BE2C (cell line): ENCODE measurements at regions not wholly inside any gene's neighbourhood (a gene's known extent, or its start where the extent isn't known, plus 50 kb on each side); places are given as distances from the start of the nearest gene placed in this dataset.

Source experiments
- DNase-seq: peaks from one replicate; pipeline ENCODE4 v3.0.0-alpha.2; 2020
- H3K27me3 ChIP-seq: fragments of 250-450 bp; sonication (Bioruptor Pico); 2 replicates; pipeline ENCODE4 v1.5.1; 2020; ENCODE audit warnings: mild to moderate bottlenecking
- H3K36me3 ChIP-seq: fragments of 250-450 bp; sonication (Bioruptor Pico); 2 replicates; pipeline ENCODE4 v1.5.1; 2020; ENCODE audit warnings: mild to moderate bottlenecking
- H3K4me1 ChIP-seq: fragments of 250-450 bp; sonication (Bioruptor Pico); 2 replicates; pipeline ENCODE4 v1.5.1; 2020
- H3K4me3 ChIP-seq: 2 replicates; pipeline ENCODE4 v1.5.1; 2011; ENCODE audit warnings: low read depth, low read length
- H3K9me3 ChIP-seq: fragments of 250-450 bp; sonication (Bioruptor Pico); 2 replicates; pipeline ENCODE4 v1.5.1; 2020
- TF ChIP-seq, protein P1 (sequence below): IDR thresholded peaks from 2 replicates; pipeline ENCODE4 v1.5.1; 2012; ENCODE audit warnings: mild to moderate bottlenecking, low read depth, low read length

- TF ChIP-seq, protein P1, sequence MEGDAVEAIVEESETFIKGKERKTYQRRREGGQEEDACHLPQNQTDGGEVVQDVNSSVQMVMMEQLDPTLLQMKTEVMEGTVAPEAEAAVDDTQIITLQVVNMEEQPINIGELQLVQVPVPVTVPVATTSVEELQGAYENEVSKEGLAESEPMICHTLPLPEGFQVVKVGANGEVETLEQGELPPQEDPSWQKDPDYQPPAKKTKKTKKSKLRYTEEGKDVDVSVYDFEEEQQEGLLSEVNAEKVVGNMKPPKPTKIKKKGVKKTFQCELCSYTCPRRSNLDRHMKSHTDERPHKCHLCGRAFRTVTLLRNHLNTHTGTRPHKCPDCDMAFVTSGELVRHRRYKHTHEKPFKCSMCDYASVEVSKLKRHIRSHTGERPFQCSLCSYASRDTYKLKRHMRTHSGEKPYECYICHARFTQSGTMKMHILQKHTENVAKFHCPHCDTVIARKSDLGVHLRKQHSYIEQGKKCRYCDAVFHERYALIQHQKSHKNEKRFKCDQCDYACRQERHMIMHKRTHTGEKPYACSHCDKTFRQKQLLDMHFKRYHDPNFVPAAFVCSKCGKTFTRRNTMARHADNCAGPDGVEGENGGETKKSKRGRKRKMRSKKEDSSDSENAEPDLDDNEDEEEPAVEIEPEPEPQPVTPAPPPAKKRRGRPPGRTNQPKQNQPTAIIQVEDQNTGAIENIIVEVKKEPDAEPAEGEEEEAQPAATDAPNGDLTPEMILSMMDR, result no peak
- Histone ChIP-seq H3K4me1 (no peaks in the 10 kb centered on the region), H3K4me3 (no peak overlapping the region), H3K36me3 (no peaks in the 10 kb centered on the region), H3K9me3 (no peaks in the 10 kb centered on the region), H3K27me3 (no peaks in the 10 kb centered on the region)
- no peak for DNase-seq
Observed at GRCh38 chr7:125099519-125099918, 169.9 kb upstream of the POT1 start.

DNA sequence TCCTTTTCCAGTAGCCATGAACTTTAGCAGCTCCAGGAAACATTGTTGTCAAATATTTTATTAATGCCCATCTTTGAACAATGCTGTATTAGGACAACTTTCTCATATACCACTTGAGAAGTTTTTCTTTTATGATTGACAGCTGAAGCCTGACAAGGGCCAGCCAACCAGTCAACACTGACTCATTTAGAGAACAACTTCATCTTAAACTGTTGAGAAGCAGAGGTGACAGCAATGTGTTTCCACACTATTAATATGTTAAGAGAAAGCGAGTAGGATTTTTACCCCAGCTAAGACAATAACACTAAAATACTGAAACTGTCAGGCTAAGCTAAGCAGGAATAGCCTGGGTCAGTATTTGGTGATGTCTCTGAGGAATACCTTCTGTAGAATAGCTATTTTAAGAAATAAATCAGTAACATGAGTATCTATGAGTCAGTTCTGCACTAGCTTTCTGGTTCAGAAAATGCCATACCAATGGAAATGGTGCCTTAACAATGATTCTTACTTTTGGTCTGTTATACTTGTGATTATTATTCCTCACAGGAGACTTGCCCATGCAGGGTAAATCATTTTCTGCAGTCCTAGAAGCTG, 168.8 kb upstream of the POT1 start:
- DNase-seq, result no peak
- H3K4me1 ChIP-seq, result no peaks in the 10 kb centered on the region
- no peaks in the 10 kb centered on the region for H3K27me3 ChIP-seq
- no peaks in the 10 kb centered on the region for H3K9me3 ChIP-seq
- TF ChIP-seq, protein P1, result no peak
- H3K36me3 ChIP-seq, result no peaks in the 10 kb centered on the region
- H3K4me3 ChIP-seq, result no peak overlapping the region

DNA sequence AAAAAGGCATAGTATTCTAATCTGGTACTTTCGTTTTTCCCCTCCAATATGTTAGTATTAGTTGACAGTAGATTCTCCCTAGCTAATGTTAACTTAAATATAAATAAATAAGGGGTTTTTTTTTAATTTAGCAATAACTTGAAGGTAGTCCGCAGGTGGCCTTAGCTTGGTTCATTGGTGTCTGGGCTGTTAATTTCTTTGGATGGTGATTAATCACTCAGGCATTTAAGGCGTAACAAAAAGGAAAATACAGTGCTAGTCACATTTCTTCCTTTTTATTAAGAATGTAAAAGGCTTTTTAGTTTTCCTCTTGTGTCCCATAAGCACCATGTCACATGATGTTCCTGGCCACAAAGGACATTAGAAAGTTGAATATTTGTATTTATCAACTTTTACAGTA, 161.0 kb upstream of the POT1 start:
- no peaks in the 10 kb centered on the region for H3K9me3 ChIP-seq
- no peak overlapping the region for H3K4me3 ChIP-seq
- TF ChIP-seq, protein P1, result no peak
- H3K36me3 ChIP-seq, result no peaks in the 10 kb centered on the region
- no peaks in the 10 kb centered on the region; the same call in 1 of the 2 replicates for H3K27me3 ChIP-seq
- no peak for DNase-seq
- no peaks in the 10 kb centered on the region for H3K4me1 ChIP-seq

DNA sequence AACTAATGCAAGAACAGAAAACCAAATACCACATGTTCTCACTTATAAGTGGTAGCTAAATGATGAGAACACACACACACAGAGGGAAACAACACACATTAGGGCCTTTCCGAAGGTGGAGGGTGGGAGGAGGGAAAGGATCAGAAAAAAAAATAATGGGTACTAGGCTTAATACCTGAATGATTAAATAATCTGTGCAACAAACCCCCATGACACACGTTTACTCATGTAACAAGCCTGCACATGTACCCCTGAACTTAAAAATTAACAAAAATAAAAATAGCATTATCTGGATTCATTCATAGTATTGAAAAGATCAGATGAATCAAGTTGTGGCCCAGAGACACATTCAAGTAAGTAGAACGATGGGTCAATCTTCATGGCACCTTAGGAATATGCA, 159.5 kb upstream of the POT1 start:
- Histone ChIP-seq H3K4me1 (no peaks in the 10 kb centered on the region), H3K36me3 (no peaks in the 10 kb centered on the region), H3K27me3 (no peaks in the 10 kb centered on the region; the same call in 1 of the 2 replicates), H3K4me3 (no peak overlapping the region), H3K9me3 (no peaks in the 10 kb centered on the region)
- DNase-seq, result no peak
- TF ChIP-seq, protein P1, result no peak

- no peaks in the 10 kb centered on the region for H3K9me3 ChIP-seq
- DNase-seq, result no peak
- no peaks in the 10 kb centered on the region for H3K36me3 ChIP-seq
- H3K27me3 ChIP-seq, result no peaks in the 10 kb centered on the region; the same call in 1 of the 2 replicates
- no peaks in the 10 kb centered on the region for H3K4me1 ChIP-seq
- no peak overlapping the region for H3K4me3 ChIP-seq
- TF ChIP-seq, protein P1, result no peak
Observed at GRCh38 chr7:125088555-125088954, 158.9 kb upstream of the POT1 start.

GRCh38 chr7:125085084-125085483, 155.5 kb upstream of the POT1 start:
- TF ChIP-seq, protein P1, result no peak
- no peaks in the 10 kb centered on the region for H3K27me3 ChIP-seq
- H3K4me3 ChIP-seq, result no peak overlapping the region
- DNase-seq, result no peak
- no peaks in the 10 kb centered on the region for H3K4me1 ChIP-seq
- no peaks in the 10 kb centered on the region for H3K9me3 ChIP-seq
- no peaks in the 10 kb centered on the region for H3K36me3 ChIP-seq
